ENCODE measurements at regions not wholly inside any gene's neighbourhood (a gene's known extent, or its start where the extent isn't known, plus 50 kb on each side); places are given as distances from the start of the nearest gene placed in this dataset.

DNA sequence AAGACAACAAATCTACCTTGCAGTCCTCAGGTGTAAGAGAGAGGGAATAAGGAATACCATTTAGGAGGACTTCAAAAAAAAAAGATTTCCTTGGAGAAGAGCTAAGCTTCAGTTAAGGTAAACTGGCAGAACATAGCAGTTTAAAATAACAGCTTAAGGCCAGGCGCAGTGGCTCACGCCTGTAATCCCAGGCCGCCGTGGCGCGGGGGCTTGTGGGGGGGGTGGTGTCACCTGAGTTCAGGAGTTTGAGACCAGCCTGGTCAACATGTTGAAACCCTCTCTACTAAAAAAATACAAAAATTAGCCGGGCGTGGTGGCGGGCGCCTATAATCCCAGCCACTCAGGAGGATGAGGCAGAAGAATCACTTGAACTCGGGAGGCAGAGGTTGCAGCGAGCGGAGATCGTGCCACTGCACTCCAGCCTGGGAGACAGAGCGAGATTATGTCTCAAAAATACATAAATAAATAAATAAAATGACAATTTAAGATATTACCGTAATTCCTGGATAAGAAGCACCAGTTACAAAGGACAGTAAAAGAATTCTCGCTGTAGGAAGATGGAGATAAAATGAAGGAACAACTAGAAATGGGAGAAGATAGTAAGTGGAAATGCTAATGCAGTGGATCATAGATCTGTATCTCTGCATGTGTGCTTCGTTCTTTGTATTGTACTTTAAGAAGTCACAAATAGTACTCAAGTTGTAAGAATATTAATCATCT, 1140.2 kb downstream of the NCAM2 start:
- TF ChIP-seq POLR2A (IDR thresholded peaks at IDR 0.05; ENCODE audit: low read length), result no peak
- TF ChIP-seq GATA1 (IDR thresholded peaks at IDR 0.05; ENCODE audit: low read depth, low read length), result no peak
